Nephron (organoid): ENCODE measurements at regions not wholly inside any gene's neighbourhood (a gene's known extent, or its start where the extent isn't known, plus 50 kb on each side); places are given as distances from the start of the nearest gene placed in this dataset.
"Not testable (repeated sequence)": the region's sequence is repeated elsewhere in the genome, so short reads cannot be mapped to it uniquely, and the experiment has no call there.

Source experiments
- H3K27ac Mint-ChIP-seq, 3 experiments: 2 replicates each; pipeline ENCODE4 v1.8.0; 2020; ENCODE audit warnings: mixed read lengths in 3 of 3, mild to moderate bottlenecking in 2 of 3, moderate library complexity in 1 of 3
- H3K27me3 Mint-ChIP-seq: 2 replicates; pipeline ENCODE4 v1.8.0; 2021; ENCODE audit warnings: low read depth, mild to moderate bottlenecking, moderate library complexity, mixed read lengths
- H3K36me3 Mint-ChIP-seq: 2 replicates; pipeline ENCODE4 v1.8.0; 2020; ENCODE audit warnings: low read depth, mixed read lengths
- H3K4me1 Mint-ChIP-seq: 2 replicates; pipeline ENCODE4 v1.8.0; 2020; ENCODE audit warnings: mixed read lengths
- H3K4me3 Mint-ChIP-seq, 3 experiments: 2 replicates each; pipeline ENCODE4 v1.8.0; 2020; ENCODE audit warnings: mild to moderate bottlenecking in 3 of 3, mixed read lengths in 3 of 3, moderate library complexity in 2 of 3
- H3K9me3 Mint-ChIP-seq: 2 replicates; pipeline ENCODE4 v1.8.0; 2020; ENCODE audit warnings: mixed read lengths
- TF ChIP-seq, protein P1 (sequence below), 3 experiments: fragments of 200-600 bp; sonication (generic); IDR thresholded peaks; one replicate each; pipeline ENCODE4 v1.5.0; 2021; ENCODE audit warnings: antibody characterized with exemption in 3 of 3; ENCODE audit not compliant: unreplicated experiment in 3 of 3

DNA sequence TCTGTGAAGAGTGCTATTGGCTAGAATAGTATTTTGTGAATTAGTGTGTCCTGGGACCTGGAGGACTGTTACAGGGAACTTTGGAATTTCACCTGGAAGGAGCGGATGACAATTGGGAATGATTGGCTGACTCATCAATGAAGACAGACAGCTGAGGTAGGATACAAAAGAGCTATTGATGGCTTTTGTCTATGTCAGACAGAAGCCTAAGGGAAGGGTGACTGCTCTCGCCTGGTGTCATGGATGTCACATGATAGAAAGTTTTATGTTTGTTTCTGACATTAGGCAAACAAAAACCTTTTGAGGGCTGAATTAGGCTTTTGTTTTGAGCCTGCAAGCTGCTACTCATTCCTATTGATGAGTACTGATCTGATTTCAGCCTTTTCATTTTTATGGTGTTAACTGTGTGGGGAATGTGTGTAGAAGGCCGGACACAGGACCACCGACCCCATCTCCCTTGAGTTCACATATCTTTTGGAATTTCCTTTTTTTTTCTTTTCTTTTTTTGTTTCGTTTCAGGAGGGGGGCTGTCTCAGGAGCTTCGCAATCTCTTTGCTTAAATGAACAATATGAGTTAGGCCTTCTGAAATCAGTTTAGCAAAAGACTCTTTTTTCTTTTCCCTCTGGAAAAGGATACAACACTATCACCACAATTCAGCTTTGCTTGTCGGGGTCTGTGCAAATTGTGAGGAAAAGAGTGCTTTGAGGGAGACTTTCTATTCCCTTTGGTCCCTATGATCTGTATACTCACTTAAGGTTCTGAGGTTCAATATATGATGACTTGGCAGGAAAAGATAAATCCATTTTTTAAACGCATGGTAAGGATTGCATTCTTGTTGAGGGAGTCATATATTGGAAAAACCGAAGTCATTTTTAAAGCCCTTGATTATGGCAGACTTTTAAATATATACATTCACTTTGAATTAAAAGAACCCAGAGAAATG, 207.9 kb upstream of the FIGN start:
- no peaks in the 10 kb centered on the region for H3K27me3 Mint-ChIP-seq
- no peak overlapping the region for H3K4me3 Mint-ChIP-seq
- no peaks in the 10 kb centered on the region for H3K36me3 Mint-ChIP-seq
- TF ChIP-seq, protein P1, sequence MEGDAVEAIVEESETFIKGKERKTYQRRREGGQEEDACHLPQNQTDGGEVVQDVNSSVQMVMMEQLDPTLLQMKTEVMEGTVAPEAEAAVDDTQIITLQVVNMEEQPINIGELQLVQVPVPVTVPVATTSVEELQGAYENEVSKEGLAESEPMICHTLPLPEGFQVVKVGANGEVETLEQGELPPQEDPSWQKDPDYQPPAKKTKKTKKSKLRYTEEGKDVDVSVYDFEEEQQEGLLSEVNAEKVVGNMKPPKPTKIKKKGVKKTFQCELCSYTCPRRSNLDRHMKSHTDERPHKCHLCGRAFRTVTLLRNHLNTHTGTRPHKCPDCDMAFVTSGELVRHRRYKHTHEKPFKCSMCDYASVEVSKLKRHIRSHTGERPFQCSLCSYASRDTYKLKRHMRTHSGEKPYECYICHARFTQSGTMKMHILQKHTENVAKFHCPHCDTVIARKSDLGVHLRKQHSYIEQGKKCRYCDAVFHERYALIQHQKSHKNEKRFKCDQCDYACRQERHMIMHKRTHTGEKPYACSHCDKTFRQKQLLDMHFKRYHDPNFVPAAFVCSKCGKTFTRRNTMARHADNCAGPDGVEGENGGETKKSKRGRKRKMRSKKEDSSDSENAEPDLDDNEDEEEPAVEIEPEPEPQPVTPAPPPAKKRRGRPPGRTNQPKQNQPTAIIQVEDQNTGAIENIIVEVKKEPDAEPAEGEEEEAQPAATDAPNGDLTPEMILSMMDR (IDR thresholded peaks at IDR 0.05; ENCODE audit: unreplicated experiment in 3 of 3), result no peak
- no peak overlapping the region for H3K27ac Mint-ChIP-seq
- no peaks in the 10 kb centered on the region for H3K4me1 Mint-ChIP-seq
- no peaks in the 10 kb centered on the region for H3K9me3 Mint-ChIP-seq

DNA sequence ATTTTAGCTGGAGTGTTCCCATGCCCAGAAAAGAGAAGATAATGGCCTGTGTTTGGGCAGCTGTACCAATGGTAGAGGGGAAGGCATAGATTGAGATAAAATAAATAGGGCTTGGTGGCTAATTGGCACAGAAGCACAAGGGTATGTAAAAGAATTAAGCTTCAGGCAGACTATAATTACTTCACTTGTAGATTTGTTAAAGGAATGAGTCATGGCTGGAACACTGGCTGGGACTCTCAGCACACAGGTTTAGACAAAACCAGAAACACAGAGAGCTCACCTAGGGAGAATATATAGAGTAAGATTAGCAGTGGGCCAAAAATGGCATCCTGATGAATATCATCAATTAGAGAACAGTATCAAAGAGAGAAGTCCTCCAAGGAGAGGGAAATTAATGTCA, 198.3 kb upstream of the FIGN start:
- no peaks in the 10 kb centered on the region for H3K36me3 Mint-ChIP-seq
- H3K4me3 Mint-ChIP-seq, result no peak overlapping the region
- TF ChIP-seq, protein P1 (IDR thresholded peaks at IDR 0.05; ENCODE audit: unreplicated experiment in 3 of 3), result no peak
- no peak overlapping the region for H3K27ac Mint-ChIP-seq
- peaks cover 3% of the 10 kb centered on the region for H3K27me3 Mint-ChIP-seq
- no peaks in the 10 kb centered on the region for H3K4me1 Mint-ChIP-seq
- H3K9me3 Mint-ChIP-seq, result no peaks in the 10 kb centered on the region

- H3K27me3 Mint-ChIP-seq, result no peaks in the 10 kb centered on the region
- TF ChIP-seq, protein P1 (IDR thresholded peaks at IDR 0.05; ENCODE audit: unreplicated experiment in 3 of 3), result no peak
- peaks cover 3% of the 10 kb centered on the region for H3K9me3 Mint-ChIP-seq
Observed at GRCh38 chr2:163919717-163920116, 183.9 kb upstream of the FIGN start.

GRCh38 chr2:163914486-163914885, 178.7 kb upstream of the FIGN start:
- not testable (repeated sequence) for H3K9me3 Mint-ChIP-seq, H3K4me3 Mint-ChIP-seq, H3K36me3 Mint-ChIP-seq, H3K4me1 Mint-ChIP-seq, H3K27me3 Mint-ChIP-seq, H3K27ac Mint-ChIP-seq

More at GRCh38 chr2:163919717-163920116, 183.9 kb upstream of the FIGN start:
- no peaks in the 10 kb centered on the region for H3K4me1 Mint-ChIP-seq
- no peak overlapping the region for H3K27ac Mint-ChIP-seq
- H3K36me3 Mint-ChIP-seq, result no peaks in the 10 kb centered on the region
- no peak overlapping the region for H3K4me3 Mint-ChIP-seq

DNA sequence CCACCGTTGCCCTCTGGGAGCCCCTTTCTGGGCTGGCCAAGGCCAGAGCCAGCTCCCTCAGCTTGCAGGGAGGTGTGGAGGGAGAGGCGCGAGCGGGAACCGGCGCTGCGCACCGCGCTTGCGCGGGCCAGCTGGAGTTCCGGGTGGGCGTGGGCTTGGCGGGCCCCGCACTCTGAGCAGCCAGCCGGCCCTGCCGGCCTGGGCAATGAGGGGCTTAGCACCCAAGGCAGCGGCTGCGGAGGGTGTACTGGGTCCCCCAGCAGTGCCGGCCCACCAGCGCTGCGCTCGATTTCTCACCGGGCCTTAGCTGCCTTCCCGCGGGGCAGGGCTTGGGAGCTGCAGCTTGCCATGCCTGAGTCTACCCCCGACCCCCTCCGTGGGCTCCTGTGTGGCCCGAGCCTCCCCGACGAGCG, 177.7 kb upstream of the FIGN start:
- not testable (repeated sequence) for H3K36me3 Mint-ChIP-seq, H3K27ac Mint-ChIP-seq, H3K27me3 Mint-ChIP-seq, H3K4me3 Mint-ChIP-seq, H3K4me1 Mint-ChIP-seq, H3K9me3 Mint-ChIP-seq

- no peak overlapping the region for H3K27ac Mint-ChIP-seq
- no peaks in the 10 kb centered on the region for H3K27me3 Mint-ChIP-seq
Observed at GRCh38 chr2:163909411-163910080, 173.7 kb upstream of the FIGN start.

More at GRCh38 chr2:163909411-163910080, 173.7 kb upstream of the FIGN start:
- TF ChIP-seq, protein P1 (IDR thresholded peaks at IDR 0.05; ENCODE audit: unreplicated experiment in 3 of 3), result no peak
- H3K4me3 Mint-ChIP-seq, result no peak overlapping the region
- H3K9me3 Mint-ChIP-seq, result peaks cover 13% of the 10 kb centered on the region
- H3K36me3 Mint-ChIP-seq, result no peaks in the 10 kb centered on the region
- no peaks in the 10 kb centered on the region for H3K4me1 Mint-ChIP-seq
